H1 (cell line): ENCODE measurements at regions not wholly inside any gene's neighbourhood (a gene's known extent, or its start where the extent isn't known, plus 50 kb on each side); places are given as distances from the start of the nearest gene placed in this dataset.

Source experiments
- CTCF ChIP-seq, 3 experiments: IDR thresholded peaks; 1 replicate in 2 of 3; 2 replicates in 1 of 3; pipeline versions ENCODE4 v1.5.1 to v1.6.1; 2011; ENCODE audit warnings: low read length in 3 of 3, mild to moderate bottlenecking in 3 of 3, inconsistent platforms in 2 of 3, low read depth in 1 of 3, moderate library complexity in 1 of 3; ENCODE audit not compliant: insufficient read depth in 1 of 3; ENCODE audit errors: control extremely low read depth in 1 of 3
- TF ChIP-seq, protein P1 (sequence below): IDR thresholded peaks from 2 replicates; pipeline ENCODE4 v1.6.1; 2011; ENCODE audit warnings: low read depth, mild to moderate bottlenecking, low read length; ENCODE audit not compliant: insufficient read depth

GRCh38 chr5:167720259-167720658 is 571.2 kb upstream of the WWC1 start (continued):
- no peak for TF ChIP-seq CTCF (IDR thresholded peaks at IDR 0.05; ENCODE audit: control extremely low read depth in 1 of 3, insufficient read depth in 1 of 3, low read depth in 1 of 3, low read length in 3 of 3)
- TF ChIP-seq, protein P1, sequence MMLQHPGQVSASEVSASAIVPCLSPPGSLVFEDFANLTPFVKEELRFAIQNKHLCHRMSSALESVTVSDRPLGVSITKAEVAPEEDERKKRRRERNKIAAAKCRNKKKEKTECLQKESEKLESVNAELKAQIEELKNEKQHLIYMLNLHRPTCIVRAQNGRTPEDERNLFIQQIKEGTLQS, result no peak
